ENCODE measurements at regions not wholly inside any gene's neighbourhood (a gene's known extent, or its start where the extent isn't known, plus 50 kb on each side); places are given as distances from the start of the nearest gene placed in this dataset.

- Histone ChIP-seq H2AFZ (ENCODE audit: low read length) (no peak overlapping the region), H3K36me3 (replicated peaks in 1 of 2; ENCODE audit: control insufficient read depth in 1 of 2, insufficient read depth in 2 of 2, low read length in 2 of 2) (no peaks in the 10 kb centered on the region), H4K20me1 (ENCODE audit: insufficient read depth, low read length) (no peaks in the 10 kb centered on the region), H3K9ac (ENCODE audit: insufficient read depth, low read depth, low read length) (no peak overlapping the region), H3K4me3 (replicated peaks in 1 of 3; ENCODE audit: insufficient read depth in 1 of 3, low read depth in 2 of 3, low read length in 3 of 3) (no peak overlapping the region), H3K27me3 (ENCODE audit: control insufficient read depth in 1 of 2, insufficient read depth in 2 of 2, low read length in 2 of 2) (no peaks in the 10 kb centered on the region), H3K27ac (ENCODE audit: extremely low read length, insufficient read depth, low read length) (no peak overlapping the region), H3K9me3 (ENCODE audit: low read length) (no peaks in the 10 kb centered on the region), H3K4me2 (ENCODE audit: low read depth, low read length) (no peak overlapping the region), H3K4me1 (ENCODE audit: insufficient read depth, low read length) (no peaks in the 10 kb centered on the region), H3K79me2 (ENCODE audit: insufficient read depth, low read length) (no peaks in the 10 kb centered on the region)
- DNase-seq (ENCODE audit: low spot score) (no peak), FAIRE-seq (no peak), ATAC-seq (no peak)
- POLR2A ChIA-PET: no interaction called here
- in situ Hi-C loops (cut with HindIII; ENCODE audit: extremely low pct_ligation_motif_present, low pct_unique_long_range_greater_than_20kb): no loop called here
- no TSS peak for BruUV-seq (replicated peaks)
- TF ChIP-seq TRIM24 (CRISPR knock-in tag; IDR thresholded peaks at IDR 0.05) (no peak), RFX3 (CRISPR knock-in tag; IDR thresholded peaks at IDR 0.05) (no peak)
- 24% methylated on average over 4 of the region's 4 CpGs for WGBS (ENCODE audit: low lambda C conversion rate)
- intact Hi-C loops (cut with micrococcal nuclease; ENCODE audit: unreplicated experiment): no loop called here
- CTCF ChIA-PET (ENCODE audit: low intra/inter-chr PET ratio, low total read pairs): no interaction called here
Measured at GRCh38 chr5:163888366-163888765, 382.9 kb downstream of the MAT2B start.

GRCh38 chr5:163889369-163889768, 383.9 kb downstream of the MAT2B start:
- no peaks in the 10 kb centered on the region for H4K20me1 ChIP-seq (ENCODE audit: insufficient read depth, low read length)
- in situ Hi-C loops (cut with HindIII; ENCODE audit: extremely low pct_ligation_motif_present, low pct_unique_long_range_greater_than_20kb) (no loop called here), intact Hi-C loops (cut with micrococcal nuclease; ENCODE audit: unreplicated experiment) (no loop called here)
- no peak overlapping the region for H3K27ac ChIP-seq (ENCODE audit: extremely low read length, insufficient read depth, low read length)
- H3K4me1 ChIP-seq (ENCODE audit: insufficient read depth, low read length): no peaks in the 10 kb centered on the region
- TF ChIP-seq ZNF674 (CRISPR knock-in tag; IDR thresholded peaks at IDR 0.05; ENCODE audit: low read depth): no peak
- TF ChIP-seq CBX1 (IDR thresholded peaks at IDR 0.05; ENCODE audit: low read depth): no peak
- no peak for TF ChIP-seq SMARCC2 (IDR thresholded peaks at IDR 0.05)
- no peak for TF ChIP-seq HHEX (CRISPR knock-in tag; IDR thresholded peaks at IDR 0.05)
- TF ChIP-seq ZNF317 (CRISPR knock-in tag; IDR thresholded peaks at IDR 0.05): no peak
- TF ChIP-seq ZNF260 (CRISPR knock-in tag; IDR thresholded peaks at IDR 0.05; ENCODE audit: borderline replicate concordance, low read depth): no peak
- TF ChIP-seq ATF4 (CRISPR knock-in tag; IDR thresholded peaks at IDR 0.05): no peak
- no peak for TF ChIP-seq MED1 (CRISPR knock-in tag; IDR thresholded peaks at IDR 0.05)
- TF ChIP-seq ZNF784 (CRISPR knock-in tag; IDR thresholded peaks at IDR 0.05; ENCODE audit: borderline replicate concordance): no peak
- no peak for TF ChIP-seq MYPOP (CRISPR knock-in tag; IDR thresholded peaks at IDR 0.05)
- TF ChIP-seq KDM1A (CRISPR knock-in tag; IDR thresholded peaks at IDR 0.05): no peak
- H3K27me3 ChIP-seq (ENCODE audit: control insufficient read depth in 1 of 2, insufficient read depth in 2 of 2, low read length in 2 of 2): no peaks in the 10 kb centered on the region
- H3K4me3 ChIP-seq (replicated peaks in 1 of 3; ENCODE audit: insufficient read depth in 1 of 3, low read depth in 2 of 3, low read length in 3 of 3): no peak overlapping the region
- H3K9ac ChIP-seq (ENCODE audit: insufficient read depth, low read depth, low read length): no peak overlapping the region
- ChIA-PET POLR2A (no interaction called here), CTCF (ENCODE audit: low intra/inter-chr PET ratio, low total read pairs) (no interaction called here)
- DNase-seq (ENCODE audit: low spot score) (no peak), ATAC-seq (no peak), FAIRE-seq (no peak)
- BruUV-seq (replicated peaks): no TSS peak
- H3K79me2 ChIP-seq (ENCODE audit: insufficient read depth, low read length): no peaks in the 10 kb centered on the region
- no peak overlapping the region for H2AFZ ChIP-seq (ENCODE audit: low read length)
- no peak overlapping the region for H3K4me2 ChIP-seq (ENCODE audit: low read depth, low read length)
- no peaks in the 10 kb centered on the region for H3K36me3 ChIP-seq (replicated peaks in 1 of 2; ENCODE audit: control insufficient read depth in 1 of 2, insufficient read depth in 2 of 2, low read length in 2 of 2)
- H3K9me3 ChIP-seq (ENCODE audit: low read length): no peaks in the 10 kb centered on the region
